ENCODE measurements at regions not wholly inside any gene's neighbourhood (a gene's known extent, or its start where the extent isn't known, plus 50 kb on each side); places are given as distances from the start of the nearest gene placed in this dataset.

- DNase-seq = no peak
- no peak for TF ChIP-seq CTCF (IDR thresholded peaks at IDR 0.05; ENCODE audit: low read depth, low read length)
- H3K4me3 ChIP-seq (ENCODE audit: low read depth, low read length) = no peak overlapping the region
- H3K9me3 ChIP-seq (ENCODE audit: severe bottlenecking) = no peaks in the 10 kb centered on the region
- H3K27ac ChIP-seq = no peak overlapping the region
- no peaks in the 10 kb centered on the region for H3K27me3 ChIP-seq (ENCODE audit: insufficient read depth, low read depth, severe bottlenecking)
- H3K36me3 ChIP-seq = no peaks in the 10 kb centered on the region
Measured at GRCh38 chr5:26104175-26104574, 934.2 kb downstream of the CDH9 start.

GRCh38 chr5:26060212-26060611, 978.2 kb downstream of the CDH9 start:
- Histone ChIP-seq H3K27me3 (ENCODE audit: insufficient read depth, low read depth, severe bottlenecking) (no peaks in the 10 kb centered on the region), H3K36me3 (no peaks in the 10 kb centered on the region), H3K27ac (no peak overlapping the region), H3K4me3 (ENCODE audit: low read depth, low read length) (no peak overlapping the region), H3K9me3 (ENCODE audit: severe bottlenecking) (no peaks in the 10 kb centered on the region)
- DNase-seq = no peak
- no peak for TF ChIP-seq CTCF (IDR thresholded peaks at IDR 0.05; ENCODE audit: low read depth, low read length)

GRCh38 chr5:26054594-26054993, 983.8 kb downstream of the CDH9 start:
- TF ChIP-seq CTCF (IDR thresholded peaks at IDR 0.05; ENCODE audit: low read depth, low read length) = no peak
- no peaks in the 10 kb centered on the region for H3K36me3 ChIP-seq

GRCh38 chr5:26034813-26035212, 1003.6 kb downstream of the CDH9 start:
- Histone ChIP-seq H3K27me3 (ENCODE audit: insufficient read depth, low read depth, severe bottlenecking) (no peaks in the 10 kb centered on the region), H3K4me3 (ENCODE audit: low read depth, low read length) (no peak overlapping the region), H3K9me3 (ENCODE audit: severe bottlenecking) (no peaks in the 10 kb centered on the region), H3K27ac (no peak overlapping the region), H3K36me3 (no peaks in the 10 kb centered on the region)
- no peak for DNase-seq
- no peak for TF ChIP-seq CTCF (IDR thresholded peaks at IDR 0.05; ENCODE audit: low read depth, low read length)

More at GRCh38 chr5:26054594-26054993, 983.8 kb downstream of the CDH9 start:
- no peak overlapping the region for H3K4me3 ChIP-seq (ENCODE audit: low read depth, low read length)
- H3K27ac ChIP-seq = no peak overlapping the region
- H3K27me3 ChIP-seq (ENCODE audit: insufficient read depth, low read depth, severe bottlenecking) = no peaks in the 10 kb centered on the region
- H3K9me3 ChIP-seq (ENCODE audit: severe bottlenecking) = no peaks in the 10 kb centered on the region
- no peak for DNase-seq

DNA sequence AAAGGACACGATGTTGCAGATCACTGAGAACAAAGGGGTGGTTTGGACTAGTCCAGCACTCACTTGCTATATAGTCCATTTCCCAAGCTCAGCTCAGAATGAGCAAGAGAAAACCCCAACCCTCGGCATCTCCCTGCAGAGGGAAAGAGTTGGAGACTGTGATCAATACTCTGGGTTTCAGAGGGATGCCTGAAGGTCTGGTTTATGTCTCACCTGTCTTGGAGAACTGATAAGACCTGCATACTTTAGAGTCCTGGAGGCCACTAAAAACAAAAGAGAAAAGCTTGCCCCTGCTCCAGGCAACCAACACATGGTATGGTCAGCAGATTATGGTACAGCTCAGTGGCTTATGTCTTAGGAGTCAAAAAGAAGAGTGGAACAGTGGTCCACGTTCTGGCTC, 1006.9 kb downstream of the CDH9 start:
- no peak for DNase-seq
- no peak for TF ChIP-seq CTCF (IDR thresholded peaks at IDR 0.05; ENCODE audit: low read depth, low read length)
- H3K4me3 ChIP-seq (ENCODE audit: low read depth, low read length) = no peak overlapping the region
- no peaks in the 10 kb centered on the region for H3K36me3 ChIP-seq
- no peak overlapping the region for H3K27ac ChIP-seq
- H3K9me3 ChIP-seq (ENCODE audit: severe bottlenecking) = no peaks in the 10 kb centered on the region
- no peaks in the 10 kb centered on the region for H3K27me3 ChIP-seq (ENCODE audit: insufficient read depth, low read depth, severe bottlenecking)

- DNase-seq = no peak
- TF ChIP-seq CTCF (IDR thresholded peaks at IDR 0.05; ENCODE audit: low read depth, low read length) = no peak
- no peaks in the 10 kb centered on the region for H3K27me3 ChIP-seq (ENCODE audit: insufficient read depth, low read depth, severe bottlenecking)
- no peak overlapping the region for H3K27ac ChIP-seq
- no peaks in the 10 kb centered on the region for H3K9me3 ChIP-seq (ENCODE audit: severe bottlenecking)
- H3K4me3 ChIP-seq (ENCODE audit: low read depth, low read length) = no peak overlapping the region
- H3K36me3 ChIP-seq = no peaks in the 10 kb centered on the region
Measured at GRCh38 chr5:26026044-26026443, 1012.3 kb downstream of the CDH9 start.
